Rectal smooth muscle tissue (tissue), 1 donor: ENCODE measurements at regions not wholly inside any gene's neighbourhood (a gene's known extent, or its start where the extent isn't known, plus 50 kb on each side); places are given as distances from the start of the nearest gene placed in this dataset.
A peak's percentile ranks its signal among the peaks of the same experiment; 100 is the strongest.

ENCODE experiments used
- H3K27ac ChIP-seq: one replicate; pipeline ENCODE4 v1.7.0; 2013; ENCODE audit warnings: low read depth, low read length, inconsistent platforms
- H3K27me3 ChIP-seq: one replicate; pipeline ENCODE4 v1.7.0; 2013; ENCODE audit warnings: low read length; ENCODE audit not compliant: control insufficient read depth, insufficient read depth
- H3K36me3 ChIP-seq: one replicate; pipeline ENCODE4 v1.7.0; 2013; ENCODE audit warnings: low read length; ENCODE audit not compliant: control insufficient read depth, insufficient read depth
- H3K4me1 ChIP-seq: one replicate; pipeline ENCODE4 v1.7.0; 2013; ENCODE audit warnings: low read length; ENCODE audit not compliant: control insufficient read depth, insufficient read depth
- H3K4me3 ChIP-seq: one replicate; pipeline ENCODE4 v1.7.0; 2013; ENCODE audit warnings: low read length
- H3K9ac ChIP-seq: one replicate; pipeline ENCODE4 v1.7.0; 2013; ENCODE audit warnings: low read length

DNA sequence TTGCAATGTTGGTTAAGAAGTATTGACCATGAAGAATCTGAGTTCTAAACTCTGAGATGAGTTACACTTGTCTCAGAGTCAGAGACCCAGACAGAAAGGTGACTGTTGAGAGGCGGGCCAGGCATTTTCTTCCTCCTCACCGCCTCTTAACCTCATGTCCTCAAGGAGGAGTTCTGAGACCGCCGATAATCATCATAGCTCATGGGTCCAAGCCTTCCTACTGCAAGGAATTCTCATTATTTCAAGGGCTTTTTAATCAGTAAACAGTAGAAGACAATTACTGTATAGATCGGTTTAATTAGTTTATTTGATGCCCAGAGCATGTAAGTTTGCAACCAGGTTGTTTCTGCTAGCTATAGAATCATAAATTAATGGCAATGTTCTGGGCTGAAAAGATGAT, 382.4 kb upstream of the MMS22L start:
- H3K9ac ChIP-seq = no peak overlapping the region

DNA sequence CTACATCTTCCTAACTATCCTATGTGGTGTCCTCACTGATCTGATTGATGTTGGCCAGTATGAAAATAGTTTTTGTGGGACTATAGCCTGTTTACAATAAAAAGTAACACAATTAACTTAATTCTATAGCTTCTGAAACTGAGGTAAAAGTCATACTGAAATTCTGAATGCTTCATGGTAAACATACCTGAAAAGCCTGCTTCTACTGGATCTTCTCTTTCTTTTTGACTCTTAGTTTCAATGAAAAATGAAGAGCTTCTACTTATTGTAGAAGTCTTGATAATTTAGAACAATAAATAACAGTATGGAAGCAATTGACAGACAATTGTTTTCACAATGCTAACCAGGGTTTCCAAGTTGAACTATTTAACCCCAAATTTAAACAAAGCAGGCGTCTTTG, 383.9 kb upstream of the MMS22L start:
- H3K4me3 ChIP-seq = no peak overlapping the region

More for the DNA sequence above, 382.4 kb upstream of the MMS22L start:
- Histone ChIP-seq H3K4me1 (no peaks in the 10 kb centered on the region), H3K27ac (no peak overlapping the region), H3K36me3 (no peaks in the 10 kb centered on the region), H3K4me3 (no peak overlapping the region), H3K27me3 (no peaks in the 10 kb centered on the region)

DNA sequence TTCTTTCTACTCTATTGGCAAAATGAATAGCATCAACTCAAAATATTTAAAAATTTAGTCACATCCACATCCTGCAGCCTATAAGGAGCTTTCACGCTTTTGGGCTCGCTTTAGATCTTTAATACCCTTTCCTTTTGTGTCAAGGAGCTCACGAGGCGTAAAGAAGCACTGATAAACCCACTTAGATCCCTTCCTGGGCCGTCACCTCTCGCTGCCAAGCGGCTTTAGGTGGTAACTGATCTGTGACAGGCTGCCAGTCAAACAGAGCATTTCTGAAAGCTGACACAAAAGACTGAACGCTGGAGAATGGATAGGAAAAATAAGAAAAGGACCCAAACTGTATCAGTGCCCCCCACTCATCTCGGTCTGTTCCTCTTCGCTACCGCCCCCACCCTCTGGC, 385.7 kb upstream of the MMS22L start:
- no peaks in the 10 kb centered on the region for H3K27me3 ChIP-seq
- H3K4me3 ChIP-seq = no peak overlapping the region
- no peak overlapping the region for H3K9ac ChIP-seq
- no peaks in the 10 kb centered on the region for H3K4me1 ChIP-seq
- no peaks in the 10 kb centered on the region for H3K36me3 ChIP-seq
- H3K27ac ChIP-seq = no peak overlapping the region

More for the DNA sequence above, 383.9 kb upstream of the MMS22L start:
- H3K36me3 ChIP-seq = no peaks in the 10 kb centered on the region
- no peak overlapping the region for H3K9ac ChIP-seq
- H3K27me3 ChIP-seq = no peaks in the 10 kb centered on the region
- H3K27ac ChIP-seq = no peak overlapping the region
- no peaks in the 10 kb centered on the region for H3K4me1 ChIP-seq

DNA sequence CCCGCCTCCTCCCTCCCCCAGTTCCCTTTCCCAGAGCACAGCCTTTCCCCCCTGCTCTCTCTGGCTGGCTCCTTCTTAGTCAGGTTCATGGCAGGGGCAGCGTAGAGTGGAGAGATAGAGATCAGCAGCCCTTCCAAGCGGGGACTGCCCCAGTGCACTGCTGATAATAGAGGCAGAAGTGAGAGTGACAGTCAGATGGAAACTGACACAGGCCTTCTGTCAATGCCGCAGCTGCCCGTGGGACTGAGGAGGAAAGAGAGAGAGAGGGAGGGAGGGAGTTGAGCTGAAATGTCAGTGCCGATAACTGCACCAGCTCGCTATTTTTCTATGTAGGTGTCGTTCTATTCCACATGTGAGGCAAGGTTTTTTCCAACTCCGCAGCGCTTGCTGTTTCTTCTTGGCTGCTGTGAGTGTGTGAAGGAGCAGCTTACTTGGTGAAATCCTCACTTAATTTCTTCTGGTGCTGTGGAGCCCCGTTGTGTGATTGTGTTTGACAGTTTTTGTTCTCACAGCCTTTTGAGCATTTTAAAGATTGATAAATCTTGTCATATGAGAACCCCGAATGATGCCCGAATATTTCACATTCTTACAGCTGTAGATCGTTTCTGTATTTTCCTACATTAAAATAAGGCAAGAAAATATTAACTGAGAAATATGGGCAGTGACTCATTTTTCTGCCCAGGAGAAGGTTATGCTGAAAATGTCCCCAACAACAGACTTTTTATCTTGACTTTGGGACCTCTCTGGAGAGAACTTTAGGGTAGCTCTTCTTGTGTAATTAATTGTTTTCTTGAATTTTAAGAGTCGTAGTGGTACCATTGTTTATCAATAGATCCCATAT, 386.4 kb upstream of the MMS22L start:
- peak overlapping the region; percentile 35 for H3K4me3 ChIP-seq

DNA sequence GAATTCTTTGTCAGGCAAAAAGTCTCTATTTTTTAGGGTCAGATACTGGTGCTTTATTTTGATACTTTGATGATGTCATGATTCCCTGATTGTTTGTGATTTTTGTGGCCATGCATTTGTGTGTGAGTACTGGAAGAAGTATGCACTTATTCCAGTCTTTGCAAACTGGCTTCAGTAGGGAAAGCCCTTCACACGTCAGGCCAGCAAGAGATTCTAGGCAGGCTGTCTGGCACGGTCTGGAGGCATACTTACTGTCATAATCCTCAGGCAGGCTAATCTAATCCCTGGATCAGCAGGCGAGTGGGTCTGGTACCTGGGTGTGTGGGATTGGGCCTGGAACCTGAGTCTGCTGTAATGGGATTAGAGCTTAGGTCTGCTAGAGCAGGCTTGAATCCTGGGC, 391.8 kb upstream of the MMS22L start:
- Histone ChIP-seq H3K27me3 (no peaks in the 10 kb centered on the region), H3K27ac (no peak overlapping the region), H3K9ac (no peak overlapping the region), H3K4me1 (no peaks in the 10 kb centered on the region), H3K4me3 (no peak overlapping the region), H3K36me3 (no peaks in the 10 kb centered on the region)

More for the DNA sequence above, 386.4 kb upstream of the MMS22L start:
- Histone ChIP-seq H3K9ac (no peak overlapping the region), H3K4me1 (no peaks in the 10 kb centered on the region), H3K27ac (no peak overlapping the region), H3K27me3 (no peaks in the 10 kb centered on the region), H3K36me3 (no peaks in the 10 kb centered on the region)

DNA sequence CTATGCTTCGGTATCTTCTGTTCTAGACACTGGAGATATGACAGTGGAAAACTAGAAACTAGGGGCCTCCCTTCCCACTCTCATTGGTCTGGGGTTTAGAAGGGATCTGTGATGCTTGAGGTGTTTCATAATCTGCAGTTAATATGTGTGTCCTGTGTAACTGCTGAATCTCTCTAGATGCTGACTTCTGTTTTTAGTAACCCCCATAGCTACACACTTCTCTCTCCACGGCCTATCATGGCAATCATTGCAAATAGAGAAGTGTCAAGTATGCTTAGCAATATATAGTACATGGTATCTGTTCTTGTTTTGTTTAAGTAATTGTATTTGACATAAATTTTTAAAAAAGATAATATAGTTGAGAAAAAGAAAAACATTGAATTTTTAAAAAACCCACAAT, 394.6 kb upstream of the MMS22L start:
- H3K4me1 ChIP-seq = no peaks in the 10 kb centered on the region
- no peaks in the 10 kb centered on the region for H3K36me3 ChIP-seq
- H3K4me3 ChIP-seq = no peak overlapping the region
- H3K9ac ChIP-seq = no peak overlapping the region
- no peaks in the 10 kb centered on the region for H3K27me3 ChIP-seq
- no peak overlapping the region for H3K27ac ChIP-seq

DNA sequence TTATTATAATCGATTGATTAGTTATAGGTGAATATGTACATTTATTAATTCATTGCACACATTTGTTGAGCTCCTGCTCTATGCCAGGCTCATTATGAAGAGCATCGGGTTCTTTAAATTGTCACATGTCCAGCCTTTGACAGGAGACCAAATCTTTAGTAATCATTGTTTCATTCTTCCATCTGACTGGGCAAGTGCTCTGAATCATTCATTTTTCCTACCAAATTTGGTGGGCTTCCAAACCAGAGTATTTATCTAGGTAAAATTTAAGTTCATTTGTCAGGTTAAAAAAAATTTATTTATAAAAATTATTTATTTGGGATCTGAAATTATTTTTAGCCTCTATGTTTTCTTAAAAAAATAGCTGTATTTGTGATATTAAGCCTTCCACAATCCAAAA, 404.9 kb upstream of the MMS22L start:
- Histone ChIP-seq H3K9ac (no peak overlapping the region), H3K4me1 (no peaks in the 10 kb centered on the region), H3K27me3 (no peaks in the 10 kb centered on the region), H3K27ac (no peak overlapping the region), H3K36me3 (no peaks in the 10 kb centered on the region), H3K4me3 (no peak overlapping the region)

DNA sequence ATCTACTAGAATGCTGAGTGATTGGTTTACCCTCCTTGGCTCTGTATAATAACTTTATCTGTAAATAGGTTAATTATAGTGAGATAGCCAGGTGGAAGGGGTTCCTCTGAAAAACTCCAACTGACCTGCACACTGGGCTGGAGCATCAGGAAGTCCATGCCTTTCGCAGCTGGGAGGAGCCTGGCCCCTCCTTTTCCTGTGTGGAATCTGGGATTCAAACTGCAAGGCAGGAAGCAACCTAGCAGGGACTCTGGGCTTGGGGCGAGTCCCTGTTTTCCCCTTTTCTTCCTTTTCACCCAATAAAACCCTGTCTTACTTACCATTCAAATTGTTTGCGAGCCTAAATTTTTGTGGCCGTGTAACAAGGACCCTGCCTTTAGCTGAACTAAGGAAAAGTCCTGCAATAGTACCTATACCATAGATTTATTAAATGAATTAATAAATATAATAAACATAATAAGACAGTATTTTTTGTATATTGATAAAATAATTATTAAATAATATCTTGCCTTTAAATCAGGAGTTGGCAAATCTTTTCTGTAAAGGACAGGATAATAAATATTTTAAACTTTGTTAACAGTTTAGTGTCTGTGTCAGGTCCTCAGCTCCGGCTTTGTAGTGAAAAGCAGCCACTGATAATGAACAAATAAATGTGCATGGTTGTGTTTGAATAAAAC, 406.2 kb upstream of the MMS22L start:
- H3K4me1 ChIP-seq = no peaks in the 10 kb centered on the region
- no peaks in the 10 kb centered on the region for H3K27me3 ChIP-seq
- no peak overlapping the region for H3K4me3 ChIP-seq
- no peak overlapping the region for H3K9ac ChIP-seq
- no peak overlapping the region for H3K27ac ChIP-seq
- H3K36me3 ChIP-seq = no peaks in the 10 kb centered on the region

DNA sequence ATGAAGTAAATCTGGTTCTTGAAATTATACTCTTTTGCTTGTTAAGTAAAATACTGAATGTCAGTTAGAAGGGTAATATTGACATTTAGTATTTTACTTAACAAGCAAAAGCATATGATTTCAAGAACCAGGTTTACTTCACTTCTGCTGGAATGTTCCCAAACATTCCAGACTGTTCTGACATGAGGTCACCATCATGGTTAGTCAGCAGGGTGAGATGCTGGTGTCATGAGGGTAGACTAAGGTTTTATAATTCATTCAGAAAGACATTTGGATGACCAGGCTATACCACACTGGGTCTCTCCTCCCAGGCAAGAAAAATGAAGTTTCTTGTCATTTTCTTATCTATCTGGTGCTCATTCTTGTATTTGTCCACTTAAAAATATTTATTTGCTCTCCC, 414.4 kb upstream of the MMS22L start:
- Histone ChIP-seq H3K4me3 (no peak overlapping the region), H3K27ac (no peak overlapping the region), H3K27me3 (no peaks in the 10 kb centered on the region), H3K4me1 (no peaks in the 10 kb centered on the region), H3K36me3 (no peaks in the 10 kb centered on the region), H3K9ac (no peak overlapping the region)

DNA sequence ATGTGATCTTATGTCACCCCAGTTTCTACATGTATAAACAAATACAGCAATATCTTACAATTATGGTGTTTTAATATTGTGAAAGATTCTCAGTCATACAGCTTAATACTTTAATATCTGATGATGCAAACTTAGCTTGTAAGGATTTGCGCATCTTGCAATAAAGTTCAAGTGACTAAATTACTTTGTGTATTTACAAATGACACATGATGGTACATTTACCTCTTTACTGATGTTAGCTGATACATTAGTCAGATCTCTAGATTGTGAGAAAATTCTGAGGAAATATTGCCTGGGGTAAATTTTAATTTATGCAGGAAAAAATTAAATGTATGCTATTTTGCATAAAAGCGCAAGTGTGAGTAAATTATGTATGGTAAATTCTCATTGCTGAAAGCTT, 418.8 kb upstream of the MMS22L start:
- Histone ChIP-seq H3K4me1 (no peaks in the 10 kb centered on the region), H3K4me3 (no peak overlapping the region), H3K36me3 (no peaks in the 10 kb centered on the region), H3K27ac (no peak overlapping the region), H3K9ac (no peak overlapping the region), H3K27me3 (no peaks in the 10 kb centered on the region)

DNA sequence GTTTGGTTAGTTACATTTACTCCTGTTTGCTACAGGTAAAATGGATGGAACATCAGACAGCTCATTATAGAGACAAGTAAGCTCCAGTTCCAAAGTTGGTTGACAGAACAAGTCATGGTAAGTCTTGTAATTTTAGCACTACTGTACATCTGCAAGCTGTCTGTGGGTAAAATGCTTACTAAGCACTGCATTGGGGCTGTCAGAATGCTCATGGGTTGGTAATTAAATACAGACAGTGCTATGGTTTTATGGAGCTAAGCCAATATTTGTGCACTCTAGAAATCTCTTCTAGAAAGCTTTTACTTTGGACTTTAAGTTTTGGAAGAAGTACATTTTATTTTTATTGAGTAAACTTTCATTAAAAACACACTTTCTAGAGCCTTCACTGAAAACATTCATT, 419.2 kb upstream of the MMS22L start:
- Histone ChIP-seq H3K36me3 (no peaks in the 10 kb centered on the region), H3K4me3 (no peak overlapping the region), H3K27ac (no peak overlapping the region), H3K4me1 (no peaks in the 10 kb centered on the region), H3K27me3 (no peaks in the 10 kb centered on the region), H3K9ac (no peak overlapping the region)

DNA sequence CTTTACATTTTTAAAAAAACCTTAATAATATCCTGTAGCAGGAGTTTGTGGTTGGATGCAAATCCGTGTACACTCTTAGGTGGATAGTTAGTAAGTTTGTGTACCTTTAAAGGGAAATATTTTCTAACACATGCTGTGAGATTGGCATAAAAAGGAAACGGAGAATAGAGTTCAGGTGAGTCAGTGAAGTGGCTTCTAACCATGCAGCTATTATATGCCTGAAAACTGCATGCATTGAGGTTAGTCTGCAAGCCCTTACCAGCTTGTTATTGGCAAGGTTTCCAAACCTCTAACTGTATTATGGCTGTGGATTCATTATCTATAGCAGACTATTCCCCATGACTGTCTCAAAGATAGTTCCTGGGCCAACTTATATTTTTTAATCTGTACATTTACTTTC, 420.6 kb upstream of the MMS22L start:
- Histone ChIP-seq H3K36me3 (no peaks in the 10 kb centered on the region), H3K4me3 (no peak overlapping the region), H3K27me3 (no peaks in the 10 kb centered on the region), H3K4me1 (no peaks in the 10 kb centered on the region), H3K9ac (no peak overlapping the region), H3K27ac (no peak overlapping the region)

DNA sequence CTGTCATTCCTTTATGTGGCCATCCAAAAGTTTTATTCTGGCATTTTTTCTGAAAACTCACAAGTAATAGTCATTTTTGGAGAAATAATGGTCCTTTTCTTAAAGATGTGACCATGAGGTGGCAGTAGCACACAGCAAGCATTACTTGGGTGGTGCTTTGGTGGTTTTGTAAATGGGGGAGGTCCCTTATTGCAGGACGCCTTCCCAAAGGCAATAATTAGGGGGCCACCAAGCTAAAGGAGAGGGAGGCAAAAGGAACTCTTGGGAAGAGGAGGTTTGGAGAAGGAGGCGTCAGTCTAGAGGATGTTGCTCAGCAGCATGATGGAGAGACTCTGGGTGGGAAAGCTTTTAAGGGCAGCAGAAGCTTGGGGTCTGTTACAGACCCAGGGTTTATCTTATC, 422.6 kb upstream of the MMS22L start:
- Histone ChIP-seq H3K27me3 (no peaks in the 10 kb centered on the region), H3K27ac (no peak overlapping the region), H3K4me3 (no peak overlapping the region), H3K36me3 (no peaks in the 10 kb centered on the region), H3K9ac (no peak overlapping the region), H3K4me1 (no peaks in the 10 kb centered on the region)
